Limb (tissue), 2 donors: ENCODE measurements at regions not wholly inside any gene's neighbourhood (a gene's known extent, or its start where the extent isn't known, plus 50 kb on each side); places are given as distances from the start of the nearest gene placed in this dataset.

Experiments
- DNase-seq, 2 donors: peaks; one replicate each; pipeline ENCODE4 v3.0.0-alpha.2; 2016; ENCODE audit errors: extremely low spot score in 2 of 2

- DNase-seq, result no peak
Observed at GRCh38 chr17:12431188-12431587, 234.5 kb upstream of the MYOCD start.

GRCh38 chr17:12438212-12438611 lies 227.5 kb upstream of the MYOCD start:
- no peak for DNase-seq

- no peak for DNase-seq
Observed at GRCh38 chr17:12438813-12439586, 226.7 kb upstream of the MYOCD start.

GRCh38 chr17:12445331-12445730 lies 220.4 kb upstream of the MYOCD start:
- no peak for DNase-seq

- no peak for DNase-seq
Observed at GRCh38 chr17:12457493-12457892, 208.2 kb upstream of the MYOCD start.

GRCh38 chr17:12459736-12460135 lies 206.0 kb upstream of the MYOCD start:
- DNase-seq, result no peak

GRCh38 chr17:12463102-12463501 lies 202.6 kb upstream of the MYOCD start:
- no peak for DNase-seq

GRCh38 chr17:12472252-12473173 lies 193.2 kb upstream of the MYOCD start:
- DNase-seq, result no peak

GRCh38 chr17:12478311-12478710 lies 187.4 kb upstream of the MYOCD start:
- no peak for DNase-seq

GRCh38 chr17:12485361-12485906 lies 180.3 kb upstream of the MYOCD start:
- DNase-seq, result no peak

- no peak for DNase-seq
Observed at GRCh38 chr17:12489325-12489724, 176.4 kb upstream of the MYOCD start.

- no peak for DNase-seq
Observed at GRCh38 chr17:12492450-12492849, 173.2 kb upstream of the MYOCD start.

- no peak for DNase-seq
Observed at GRCh38 chr17:12505866-12506265, 159.8 kb upstream of the MYOCD start.

- no peak for DNase-seq
Observed at GRCh38 chr17:12507026-12507595, 158.6 kb upstream of the MYOCD start.

- DNase-seq, result no peak
Observed at GRCh38 chr17:12509801-12510200, 155.9 kb upstream of the MYOCD start.

GRCh38 chr17:12510535-12510934 lies 155.2 kb upstream of the MYOCD start:
- no peak for DNase-seq

- no peak for DNase-seq
Observed at GRCh38 chr17:12512694-12513355, 152.9 kb upstream of the MYOCD start.

- no peak for DNase-seq
Observed at GRCh38 chr17:12514596-12514995, 151.1 kb upstream of the MYOCD start.

GRCh38 chr17:12519956-12520594 lies 145.6 kb upstream of the MYOCD start:
- DNase-seq, result no peak

- no peak for DNase-seq
Observed at GRCh38 chr17:12521416-12521815, 144.3 kb upstream of the MYOCD start.

- DNase-seq, result no peak
Observed at GRCh38 chr17:12522336-12522735, 143.4 kb upstream of the MYOCD start.
